Breast epithelium (tissue), 4 donors: ENCODE measurements at regions not wholly inside any gene's neighbourhood (a gene's known extent, or its start where the extent isn't known, plus 50 kb on each side); places are given as distances from the start of the nearest gene placed in this dataset.

Experiments
- DNase-seq, 2 donors: peaks; one replicate each; pipeline ENCODE4 v3.0.0-alpha.2; 2019; ENCODE audit warnings: low spot score in 2 of 2
- H3K27ac ChIP-seq, 2 donors: fragments of 200-600 bp; sonication (generic) in 1 of 2; one replicate each; pipeline ENCODE4 v1.5.1; 2016 to 2019; ENCODE audit warnings: mild to moderate bottlenecking in 1 of 2
- H3K27me3 ChIP-seq, 2 donors: fragments of 200-600 bp; sonication (generic) in 1 of 2; one replicate each; pipeline versions ENCODE4 v1.5.1 to v1.6.0; 2017 to 2019; ENCODE audit warnings: control low read depth in 1 of 2, mild to moderate bottlenecking in 1 of 2
- H3K36me3 ChIP-seq: fragments of 200-600 bp; one replicate; pipeline ENCODE4 v1.5.1; 2019
- H3K4me1 ChIP-seq, 2 donors: fragments of 200-600 bp; sonication (generic); one replicate each; pipeline ENCODE4 v1.5.1; 2016 to 2019; ENCODE audit warnings: control low read depth in 1 of 2
- H3K4me3 ChIP-seq, 3 donors: fragments of 200-600 bp; sonication (generic); 1 replicate in 2 of 3; 2 replicates in 1 of 3; pipeline ENCODE4 v1.5.1; 2016 to 2019; ENCODE audit warnings: mild to moderate bottlenecking in 3 of 3, moderate library complexity in 2 of 3
- H3K9me3 ChIP-seq, 2 donors: fragments of 200-600 bp; sonication (generic) in 1 of 2; one replicate each; pipeline ENCODE4 v1.5.1; 2016 to 2019; ENCODE audit warnings: control low read depth in 1 of 2
- POLR2A ChIP-seq: fragments of 450-650 bp; IDR thresholded peaks from one replicate; pipeline ENCODE4 v1.6.1; 2016; ENCODE audit warnings: antibody characterized with exemption, mild to moderate bottlenecking, moderate library complexity
- POLR2AphosphoS5 ChIP-seq, 3 donors: sonication (generic); formaldehyde crosslinking; IDR thresholded peaks; one replicate each; pipeline ENCODE4 v1.6.1; 2017; ENCODE audit warnings: antibody characterized with exemption in 3 of 3
- intact Hi-C: fragments of 100-400 bp; cut with DNase I; formaldehyde crosslinking; loops from one replicate; pipeline ENCODE4 v1.15.1; 2023; ENCODE audit warnings: low total_unique reads
- TF ChIP-seq, protein P1 (sequence below), 3 donors: fragments of 450-650 bp; IDR thresholded peaks; one replicate each; pipeline ENCODE4 v1.5.1; 2016 to 2017; ENCODE audit warnings: antibody characterized with exemption in 3 of 3, mild to moderate bottlenecking in 3 of 3, moderate library complexity in 3 of 3

DNA sequence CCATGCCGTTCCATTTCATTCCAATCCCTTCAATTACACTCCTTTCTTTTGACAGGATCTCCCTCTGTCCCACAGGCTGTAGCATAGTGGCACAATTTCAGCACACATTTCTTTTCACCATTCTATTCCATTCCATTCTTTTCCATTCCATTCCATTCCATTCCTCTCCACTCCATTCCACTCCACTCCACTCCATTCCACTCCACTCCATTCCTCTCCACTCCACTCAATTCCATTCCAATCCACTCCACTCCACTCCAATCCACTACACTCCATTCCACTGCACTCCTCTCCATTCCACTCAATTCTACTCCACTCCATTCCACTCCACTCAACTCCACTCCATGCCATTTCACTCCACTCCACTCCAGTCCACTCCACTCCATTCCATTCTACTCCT lies 1495.1 kb downstream of the TSPY10 start:
- Histone ChIP-seq H3K27me3 (no peaks in the 10 kb centered on the region), H3K36me3 (no peaks in the 10 kb centered on the region), H3K4me3 (no peak overlapping the region), H3K4me1 (no peaks in the 10 kb centered on the region), H3K27ac (no peak overlapping the region), H3K9me3 (no peaks in the 10 kb centered on the region)
- TF ChIP-seq POLR2A (no peak), POLR2AphosphoS5 (IDR thresholded peaks at IDR 0.05) (no peak)
- TF ChIP-seq, protein P1, sequence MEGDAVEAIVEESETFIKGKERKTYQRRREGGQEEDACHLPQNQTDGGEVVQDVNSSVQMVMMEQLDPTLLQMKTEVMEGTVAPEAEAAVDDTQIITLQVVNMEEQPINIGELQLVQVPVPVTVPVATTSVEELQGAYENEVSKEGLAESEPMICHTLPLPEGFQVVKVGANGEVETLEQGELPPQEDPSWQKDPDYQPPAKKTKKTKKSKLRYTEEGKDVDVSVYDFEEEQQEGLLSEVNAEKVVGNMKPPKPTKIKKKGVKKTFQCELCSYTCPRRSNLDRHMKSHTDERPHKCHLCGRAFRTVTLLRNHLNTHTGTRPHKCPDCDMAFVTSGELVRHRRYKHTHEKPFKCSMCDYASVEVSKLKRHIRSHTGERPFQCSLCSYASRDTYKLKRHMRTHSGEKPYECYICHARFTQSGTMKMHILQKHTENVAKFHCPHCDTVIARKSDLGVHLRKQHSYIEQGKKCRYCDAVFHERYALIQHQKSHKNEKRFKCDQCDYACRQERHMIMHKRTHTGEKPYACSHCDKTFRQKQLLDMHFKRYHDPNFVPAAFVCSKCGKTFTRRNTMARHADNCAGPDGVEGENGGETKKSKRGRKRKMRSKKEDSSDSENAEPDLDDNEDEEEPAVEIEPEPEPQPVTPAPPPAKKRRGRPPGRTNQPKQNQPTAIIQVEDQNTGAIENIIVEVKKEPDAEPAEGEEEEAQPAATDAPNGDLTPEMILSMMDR (IDR thresholded peaks at IDR 0.05): no peak
- DNase-seq: no peak
- intact Hi-C loops: no loop called here

DNA sequence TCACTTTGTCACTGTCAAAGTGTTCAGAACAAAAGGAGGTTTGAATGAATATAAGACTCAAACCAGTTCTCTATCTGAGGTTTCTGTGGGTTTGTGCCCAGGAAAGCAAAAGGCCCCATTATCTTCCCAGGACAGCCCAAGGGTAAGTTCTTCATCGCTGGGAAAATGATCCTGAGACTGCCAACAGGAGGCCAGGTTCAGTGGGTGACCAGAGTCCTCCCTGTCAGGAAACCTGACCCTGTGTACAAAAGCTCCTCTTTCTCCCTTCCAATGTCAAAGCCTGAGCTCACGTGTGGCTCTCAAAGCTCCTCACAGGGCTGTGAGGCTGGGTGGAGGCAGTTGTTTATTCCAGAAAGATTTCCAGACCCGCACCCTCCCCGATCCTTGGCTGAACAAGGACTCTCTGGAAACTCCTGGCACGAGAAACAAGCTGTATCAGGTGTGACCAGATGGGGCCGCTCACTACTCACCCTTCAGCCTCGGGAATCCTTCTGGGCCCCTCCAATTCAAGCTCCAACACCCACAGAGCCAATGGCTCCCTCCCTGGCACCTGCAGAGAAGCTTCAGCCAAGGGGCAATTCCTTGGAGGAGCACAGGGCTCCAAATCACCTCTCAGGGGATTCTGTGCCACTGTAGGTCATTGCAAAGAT lies 1516.7 kb downstream of the TSPY10 start:
- no peak for TF ChIP-seq POLR2AphosphoS5 (IDR thresholded peaks at IDR 0.05)
- no peak for TF ChIP-seq POLR2A
- TF ChIP-seq, protein P1 (IDR thresholded peaks at IDR 0.05): no peak
- Histone ChIP-seq H3K27ac (no peak overlapping the region), H3K27me3 (no peaks in the 10 kb centered on the region), H3K36me3 (no peaks in the 10 kb centered on the region), H3K4me1 (no peaks in the 10 kb centered on the region), H3K9me3 (no peaks in the 10 kb centered on the region), H3K4me3 (no peak overlapping the region)
- intact Hi-C loops: no loop called here
- DNase-seq: no peak

DNA sequence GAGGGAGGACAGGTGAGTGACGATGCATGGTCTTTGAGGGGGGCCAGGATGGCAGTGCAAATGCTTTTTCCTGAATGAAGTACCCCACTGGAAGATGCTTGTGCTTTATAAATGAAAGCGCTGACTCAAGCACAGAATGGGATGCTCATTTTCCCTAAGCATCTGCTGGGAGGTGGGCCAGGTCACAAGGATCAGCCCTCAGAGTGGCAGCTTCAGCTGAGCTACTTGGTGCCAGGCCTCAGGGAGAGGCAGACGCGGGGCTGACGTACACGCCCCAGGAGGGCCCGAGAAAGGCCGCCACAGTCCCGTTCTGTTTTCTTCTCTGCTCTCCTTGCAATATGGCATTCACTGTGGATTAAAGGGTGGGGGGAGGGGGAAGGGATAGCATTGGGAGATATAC lies 1535.8 kb downstream of the TSPY10 start:
- H3K4me3 ChIP-seq: no peak overlapping the region
- H3K9me3 ChIP-seq: no peaks in the 10 kb centered on the region
- no peaks in the 10 kb centered on the region for H3K4me1 ChIP-seq
- H3K27ac ChIP-seq: no peak overlapping the region
- no peaks in the 10 kb centered on the region for H3K27me3 ChIP-seq
- no peaks in the 10 kb centered on the region for H3K36me3 ChIP-seq
- no peak for TF ChIP-seq POLR2AphosphoS5 (IDR thresholded peaks at IDR 0.05)
- no peak for DNase-seq
- intact Hi-C loops: no loop called here

DNA sequence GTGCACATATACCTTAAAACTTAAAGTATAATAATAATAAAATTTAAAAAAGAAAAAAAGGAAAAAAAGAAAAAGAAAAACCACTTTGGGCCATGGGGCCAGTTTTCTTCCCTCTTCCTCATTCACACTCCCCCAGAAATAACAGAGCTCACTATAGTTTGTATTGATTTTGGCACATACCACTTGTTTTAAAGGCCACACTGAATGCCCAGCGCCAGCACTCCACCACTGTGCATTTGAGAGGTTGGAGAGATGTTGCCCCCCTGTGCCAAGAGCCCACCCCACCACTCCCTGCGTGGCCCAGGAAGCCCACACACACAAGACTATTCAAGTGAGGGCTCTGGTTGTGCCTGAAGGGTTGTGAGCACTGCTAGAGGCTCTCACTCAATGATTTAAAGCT lies 1536.3 kb downstream of the TSPY10 start:
- Histone ChIP-seq H3K27me3 (no peaks in the 10 kb centered on the region), H3K27ac (no peak overlapping the region), H3K36me3 (no peaks in the 10 kb centered on the region), H3K4me3 (no peak overlapping the region), H3K9me3 (no peaks in the 10 kb centered on the region), H3K4me1 (no peaks in the 10 kb centered on the region)
- no peak for DNase-seq
- TF ChIP-seq POLR2A: no peak
- TF ChIP-seq, protein P1 (IDR thresholded peaks at IDR 0.05): no peak
- TF ChIP-seq POLR2AphosphoS5 (IDR thresholded peaks at IDR 0.05): no peak
- intact Hi-C loops: no loop called here

DNA sequence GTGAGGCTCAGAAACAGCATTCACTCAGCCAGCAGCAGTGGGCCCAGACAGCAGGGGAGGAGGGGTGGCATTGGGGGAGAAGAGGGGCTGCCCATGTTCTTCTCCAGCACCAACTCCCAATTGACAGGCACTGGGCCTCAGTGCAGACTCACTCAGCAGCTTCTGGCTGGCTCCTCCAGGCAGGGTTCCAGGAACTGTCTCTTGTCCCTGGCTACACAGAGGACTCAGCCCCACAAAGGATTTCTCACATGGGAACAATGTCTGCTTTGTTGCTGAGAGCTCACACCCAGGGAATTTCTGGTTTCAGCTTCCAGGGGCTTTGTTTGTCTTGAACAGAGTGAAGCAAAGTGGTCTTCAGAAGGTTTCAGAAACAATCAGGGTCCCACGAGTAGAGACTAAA lies 1536.7 kb downstream of the TSPY10 start:
- Histone ChIP-seq H3K9me3 (no peaks in the 10 kb centered on the region), H3K36me3 (no peaks in the 10 kb centered on the region), H3K27me3 (no peaks in the 10 kb centered on the region), H3K4me3 (no peak overlapping the region), H3K4me1 (no peaks in the 10 kb centered on the region), H3K27ac (no peak overlapping the region)
- intact Hi-C loops: no loop called here
- no peak for DNase-seq
- TF ChIP-seq, protein P1 (IDR thresholded peaks at IDR 0.05): no peak
- TF ChIP-seq POLR2AphosphoS5 (IDR thresholded peaks at IDR 0.05): no peak

DNA sequence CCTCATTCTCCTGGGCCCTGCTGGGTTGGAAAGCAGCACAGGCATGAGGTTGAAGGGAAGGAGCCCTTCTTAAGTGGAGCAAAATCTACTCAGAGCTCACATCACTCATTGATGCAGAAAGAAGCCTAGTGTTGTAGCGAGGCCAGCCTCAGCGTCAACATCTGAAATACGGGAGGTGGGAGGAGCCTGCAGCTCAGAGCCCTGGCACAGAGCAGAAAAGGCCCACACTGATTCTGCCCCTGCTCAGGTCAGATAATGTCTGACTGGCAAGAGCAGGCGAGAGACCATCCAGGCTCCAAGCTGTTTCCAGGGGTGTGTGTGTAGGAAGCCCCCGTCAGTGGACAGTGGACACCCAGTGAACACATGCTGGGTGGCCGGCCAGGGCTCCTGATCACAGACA lies 1541.6 kb downstream of the TSPY10 start:
- Histone ChIP-seq H3K27me3 (no peaks in the 10 kb centered on the region), H3K36me3 (no peaks in the 10 kb centered on the region), H3K4me1 (no peaks in the 10 kb centered on the region), H3K4me3 (no peak overlapping the region), H3K27ac (no peak overlapping the region), H3K9me3 (no peaks in the 10 kb centered on the region)
- TF ChIP-seq, protein P1 (IDR thresholded peaks at IDR 0.05): no peak
- TF ChIP-seq POLR2AphosphoS5 (IDR thresholded peaks at IDR 0.05) (no peak), POLR2A (no peak)
- intact Hi-C loops: no loop called here
- no peak for DNase-seq
